H9 (cell line): ENCODE measurements at regions not wholly inside any gene's neighbourhood (a gene's known extent, or its start where the extent isn't known, plus 50 kb on each side); places are given as distances from the start of the nearest gene placed in this dataset.

Experiments
- DNase-seq: peaks from one replicate; pipeline ENCODE4 v3.0.0-alpha.2; 2017
- H2AFZ ChIP-seq: one replicate; pipeline ENCODE4 v1.6.1; 2013; ENCODE audit warnings: mild to moderate bottlenecking, low read length, control low read depth, moderate library complexity
- H2AK5ac ChIP-seq: 2 replicates; pipeline ENCODE4 v1.6.1; 2013; ENCODE audit warnings: low read length, control low read depth, mixed read lengths; ENCODE audit not compliant: insufficient read length
- H2BK120ac ChIP-seq: one replicate; pipeline ENCODE4 v1.6.1; 2013; ENCODE audit warnings: low read depth, mild to moderate bottlenecking, low read length, control low read depth, inconsistent platforms; ENCODE audit not compliant: poor library complexity, severe bottlenecking
- H2BK12ac ChIP-seq: 2 replicates; pipeline ENCODE4 v1.6.1; 2013; ENCODE audit warnings: low read length, control low read depth, mixed read lengths, low read depth; ENCODE audit not compliant: insufficient read length
- H2BK15ac ChIP-seq: 2 replicates; pipeline ENCODE4 v1.6.1; 2013; ENCODE audit warnings: low read depth, low read length, control low read depth
- H2BK20ac ChIP-seq: one replicate; pipeline ENCODE4 v1.6.1; 2013; ENCODE audit warnings: low read depth, mild to moderate bottlenecking, low read length, control low read depth, inconsistent platforms; ENCODE audit not compliant: poor library complexity, severe bottlenecking
- H2BK5ac ChIP-seq: 2 replicates; pipeline ENCODE4 v1.6.1; 2013; ENCODE audit warnings: low read length, control low read depth, mixed read lengths; ENCODE audit not compliant: insufficient read length
- H3K14ac ChIP-seq: 2 replicates; pipeline ENCODE4 v1.6.1; 2013; ENCODE audit warnings: low read length, control low read depth; ENCODE audit not compliant: insufficient read depth
- H3K18ac ChIP-seq: 2 replicates; pipeline ENCODE4 v1.6.1; 2013; ENCODE audit warnings: low read depth, mild to moderate bottlenecking, mixed read lengths, low read length, control low read depth; ENCODE audit not compliant: insufficient read length
- H3K23ac ChIP-seq: 2 replicates; pipeline ENCODE4 v1.6.1; 2013; ENCODE audit warnings: low read length, control low read depth, mixed read lengths, low read depth; ENCODE audit not compliant: insufficient read length
- H3K23me2 ChIP-seq: 2 replicates; pipeline ENCODE4 v1.6.1; 2013; ENCODE audit warnings: low read depth, mild to moderate bottlenecking, mixed read lengths, low read length, control low read depth; ENCODE audit not compliant: insufficient read length, poor library complexity, severe bottlenecking
- H3K27ac ChIP-seq: 2 replicates; pipeline ENCODE4 v1.5.1; 2013; ENCODE audit warnings: low read length, control low read depth, mixed read lengths, low read depth; ENCODE audit not compliant: insufficient read length
- H3K27me3 ChIP-seq: 2 replicates; pipeline ENCODE4 v1.6.1; 2013; ENCODE audit warnings: low read length, control low read depth, inconsistent platforms; ENCODE audit not compliant: insufficient read depth
- H3K4ac ChIP-seq: 2 replicates; pipeline ENCODE4 v1.6.1; 2013; ENCODE audit warnings: low read depth, mild to moderate bottlenecking, control low read depth, inconsistent platforms, low read length, moderate library complexity
- H3K4me1 ChIP-seq: 2 replicates; pipeline ENCODE4 v1.6.1; 2013; ENCODE audit warnings: low read length, control low read depth, inconsistent platforms; ENCODE audit not compliant: insufficient read depth
- H3K4me2 ChIP-seq: 2 replicates; pipeline ENCODE4 v1.6.1; 2013; ENCODE audit warnings: low read length, control low read depth, mixed read lengths; ENCODE audit not compliant: insufficient read length, insufficient read depth
- H3K56ac ChIP-seq: 2 replicates; pipeline ENCODE4 v1.6.1; 2013; ENCODE audit warnings: low read depth, mild to moderate bottlenecking, mixed read lengths, low read length, control low read depth; ENCODE audit not compliant: insufficient read length
- H3K79me1 ChIP-seq: 2 replicates; pipeline ENCODE4 v1.6.1; 2013; ENCODE audit warnings: low read depth, mild to moderate bottlenecking, moderate library complexity, low read length, control low read depth, inconsistent platforms; ENCODE audit not compliant: insufficient read depth, poor library complexity, severe bottlenecking
- H3K79me2 ChIP-seq: 2 replicates; pipeline ENCODE4 v1.6.1; 2013; ENCODE audit warnings: low read length, control low read depth, inconsistent platforms; ENCODE audit not compliant: insufficient read depth
- H3K9ac ChIP-seq: 2 replicates; pipeline ENCODE4 v1.6.1; 2013; ENCODE audit warnings: low read length, control low read depth, mixed read lengths; ENCODE audit not compliant: insufficient read length; ENCODE audit errors: extremely low read depth
- H3K9me3 ChIP-seq: one replicate; pipeline ENCODE4 v1.6.1; 2013; ENCODE audit warnings: low read depth, low read length, inconsistent platforms; ENCODE audit not compliant: control insufficient read depth
- H3T11ph ChIP-seq: one replicate; pipeline ENCODE4 v1.6.1; 2013; ENCODE audit warnings: mild to moderate bottlenecking, low read length, control low read depth, inconsistent platforms
- H4K20me1 ChIP-seq: one replicate; pipeline ENCODE4 v1.6.1; 2013; ENCODE audit not compliant: control insufficient read depth, insufficient read length, insufficient read depth
- H4K5ac ChIP-seq: 2 replicates; pipeline ENCODE4 v1.6.1; 2013; ENCODE audit warnings: low read depth, mild to moderate bottlenecking, mixed read lengths, low read length, control low read depth; ENCODE audit not compliant: insufficient read length
- H4K8ac ChIP-seq: replicated peaks from 2 replicates; pipeline ENCODE4 v1.6.1; 2013; ENCODE audit warnings: low read length, control low read depth, mixed read lengths, low read depth; ENCODE audit not compliant: insufficient read length
- H4K91ac ChIP-seq: 2 replicates; pipeline ENCODE4 v1.6.1; 2013; ENCODE audit warnings: low read depth, mild to moderate bottlenecking, moderate library complexity, mixed read lengths, low read length, control low read depth; ENCODE audit not compliant: insufficient read length
- H3K27ac Mint-ChIP-seq, 3 experiments: 2 replicates in 2 of 3; 3 replicates in 1 of 3; pipeline ENCODE4 v1.8.0; 2020 to 2021; ENCODE audit warnings: mixed read lengths in 3 of 3, mild to moderate bottlenecking in 1 of 3, moderate library complexity in 1 of 3
- H3K27me3 Mint-ChIP-seq: 2 replicates; pipeline ENCODE4 v1.8.0; 2021; ENCODE audit warnings: low read depth, mild to moderate bottlenecking, moderate library complexity, mixed read lengths
- H3K36me3 Mint-ChIP-seq, 3 experiments: 2 replicates in 2 of 3; 3 replicates in 1 of 3; pipeline ENCODE4 v1.8.0; 2020 to 2021; ENCODE audit warnings: low read depth in 3 of 3, mixed read lengths in 3 of 3; ENCODE audit not compliant: insufficient read depth in 1 of 3
- H3K4me1 Mint-ChIP-seq, 2 experiments: 2 replicates each; pipeline ENCODE4 v1.8.0; 2020; ENCODE audit warnings: mixed read lengths in 2 of 2
- H3K4me3 Mint-ChIP-seq, 2 experiments: 2 replicates in 1 of 2; 3 replicates in 1 of 2; pipeline ENCODE4 v1.8.0; 2020 to 2021; ENCODE audit warnings: mild to moderate bottlenecking in 2 of 2, mixed read lengths in 2 of 2, moderate library complexity in 1 of 2
- H3K9me3 Mint-ChIP-seq, 2 experiments: 2 replicates in 1 of 2; 3 replicates in 1 of 2; pipeline ENCODE4 v1.8.0; 2020; ENCODE audit warnings: mild to moderate bottlenecking in 2 of 2, mixed read lengths in 2 of 2, moderate library complexity in 1 of 2
- CTCF ChIP-seq: fragments of 200-600 bp; sonication (generic); conservative IDR thresholded peaks from 3 replicates; pipeline ENCODE4 v1.8.0; 2021; ENCODE audit warnings: antibody characterized with exemption, mild to moderate bottlenecking
- WGBS: extraction: QIAGEN DNeasy Blood & Tissue Kit; methylation state at CpG from one replicate; pipeline ENCODE4 v1.1.7; 2013; ENCODE audit warnings: missing lambda C conversion rate, low lambda C conversion rate, mixed read lengths; ENCODE audit not compliant: insufficient read length; ENCODE audit errors: extremely low coverage; 5-methylcytosine and 5-hydroxymethylcytosine counted together

- H2BK15ac ChIP-seq = no peak overlapping the region
- H2BK5ac ChIP-seq = no peak overlapping the region
Measured at GRCh38 chr6:3621411-3621810, 130.1 kb downstream of the PXDC1 start.

More at GRCh38 chr6:3621411-3621810, 130.1 kb downstream of the PXDC1 start:
- no peak overlapping the region for H2BK12ac ChIP-seq
- no peak overlapping the region for H4K8ac ChIP-seq
- no peak overlapping the region for H3K9ac ChIP-seq
- H3K36me3 Mint-ChIP-seq = peaks cover 0 to 4% (median 0%) of the 10 kb centered on the region in 3 experiments; a peak in 1 of 7 replicates
- no peak overlapping the region for H3K18ac ChIP-seq
- no peak overlapping the region for H4K91ac ChIP-seq
- no peaks in the 10 kb centered on the region for H3K79me1 ChIP-seq
- no peaks in the 10 kb centered on the region for H3K79me2 ChIP-seq
- H3K27me3 Mint-ChIP-seq = peaks cover 29% of the 10 kb centered on the region
- no peak overlapping the region for H3K27ac ChIP-seq
- no peak overlapping the region for H3K23ac ChIP-seq
- peaks cover 2% of the 10 kb centered on the region; the same call in 1 of the 2 replicates for H3K4me1 ChIP-seq
- H3K4me3 Mint-ChIP-seq = no peak overlapping the region
- H3T11ph ChIP-seq = no peak overlapping the region
- H3K23me2 ChIP-seq = no peaks in the 10 kb centered on the region
- no peak overlapping the region for H4K5ac ChIP-seq
- no peak overlapping the region for H3K4ac ChIP-seq
- H2BK120ac ChIP-seq = no peak overlapping the region
- no peak overlapping the region for H2AK5ac ChIP-seq
- H4K20me1 ChIP-seq = no peaks in the 10 kb centered on the region
- DNase-seq = no peak
- no peak for TF ChIP-seq CTCF
- H3K14ac ChIP-seq = no peak overlapping the region
- H3K4me2 ChIP-seq = no peak overlapping the region
- no CpG with 5 or more reads among the region's 5 CpGs for WGBS
- no peaks in the 10 kb centered on the region for H3K9me3 Mint-ChIP-seq
- no peak overlapping the region for H2BK20ac ChIP-seq
- H3K27ac Mint-ChIP-seq = no peak overlapping the region
- peaks cover 30 to 31% of the 10 kb centered on the region in 2 experiments for H3K4me1 Mint-ChIP-seq
- H2AFZ ChIP-seq = no peak overlapping the region
- H3K27me3 ChIP-seq = no peaks in the 10 kb centered on the region
- H3K9me3 ChIP-seq = no peaks in the 10 kb centered on the region
- no peak overlapping the region for H3K56ac ChIP-seq
